ENCODE measurements at regions not wholly inside any gene's neighbourhood (a gene's known extent, or its start where the extent isn't known, plus 50 kb on each side); places are given as distances from the start of the nearest gene placed in this dataset.

DNA sequence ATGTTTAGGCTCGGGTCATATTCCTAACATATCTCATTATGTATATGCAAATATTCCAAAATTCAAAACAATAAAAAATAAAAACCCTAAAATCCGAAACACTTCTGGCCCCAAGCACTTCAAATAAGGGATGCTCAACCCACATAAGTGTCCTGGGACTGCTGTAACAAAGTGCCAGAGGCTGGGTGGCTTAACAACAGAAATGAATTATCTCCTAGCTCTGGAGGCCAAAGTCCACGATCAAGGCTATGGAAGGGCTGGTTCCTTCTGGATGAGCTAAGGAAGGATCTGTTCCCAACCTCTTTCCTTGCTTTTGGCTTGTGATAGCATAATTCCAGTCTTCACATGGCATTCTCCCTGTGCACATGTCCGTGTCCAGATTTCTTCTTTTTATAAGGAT, 181.6 kb upstream of the NFE2L3 start:
- Histone ChIP-seq H3K4me3 (ENCODE audit: low read length) (no peak overlapping the region), H3K27ac (ENCODE audit: low read length) (no peak overlapping the region), H3K27me3 (ENCODE audit: insufficient read depth, low read depth, low read length) (no peaks in the 10 kb centered on the region)

DNA sequence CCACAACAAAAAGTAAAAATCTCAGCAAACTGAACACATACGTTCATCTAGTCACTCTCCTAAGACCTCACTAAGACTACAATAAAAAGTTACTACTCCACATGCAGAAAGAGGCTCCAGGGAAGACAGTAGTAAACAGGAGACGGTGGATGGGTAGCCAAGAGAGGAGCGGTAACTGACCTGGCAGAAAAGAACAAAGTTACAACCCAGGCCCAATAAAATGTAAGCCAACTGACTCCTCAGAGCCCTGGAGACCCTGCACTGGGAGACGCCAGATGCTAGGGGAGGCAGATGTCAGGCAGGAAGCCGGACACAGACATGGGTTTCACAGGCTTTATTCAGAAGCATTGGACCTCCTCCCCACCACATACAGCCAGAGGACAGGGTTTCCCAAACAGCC, 181.1 kb upstream of the NFE2L3 start:
- Histone ChIP-seq H4K20me1 (ENCODE audit: insufficient read depth) (no peaks in the 10 kb centered on the region), H3K27ac (ENCODE audit: low read length) (no peak overlapping the region), H3K36me3 (ENCODE audit: insufficient read depth, low read length) (no peaks in the 10 kb centered on the region), H3K9me2 (ENCODE audit: insufficient read depth, low read length) (no peaks in the 10 kb centered on the region), H3K9me3 (ENCODE audit: low read length) (no peaks in the 10 kb centered on the region), H3K4me2 (ENCODE audit: low read length) (no peak overlapping the region), H3K9ac (ENCODE audit: low read length) (no peak overlapping the region), H3K79me2 (replicated peaks; ENCODE audit: insufficient read depth, low read length) (no peaks in the 10 kb centered on the region), H3F3A (ENCODE audit: insufficient read depth, low read length, poor library complexity, severe bottlenecking) (no peaks in the 10 kb centered on the region), H3K27me3 (ENCODE audit: insufficient read depth, low read depth, low read length) (no peaks in the 10 kb centered on the region), H3K4me3 (ENCODE audit: low read length) (no peak overlapping the region), H2AFZ (ENCODE audit: low read depth, low read length) (no peak overlapping the region)
- no peak for TF ChIP-seq SMC3 (conservative IDR thresholded peaks at IDR 0.05; ENCODE audit: poor library complexity)
- TF ChIP-seq EP300 (conservative IDR thresholded peaks at IDR 0.05; ENCODE audit: poor library complexity, severe bottlenecking) = no peak
- no peak for TF ChIP-seq EZH2 (IDR thresholded peaks at IDR 0.05; ENCODE audit: borderline replicate concordance, insufficient read depth, low read length, poor library complexity, severe bottlenecking)
- TF ChIP-seq MXI1 (conservative IDR thresholded peaks at IDR 0.05; ENCODE audit: poor library complexity, severe bottlenecking) = no peak
- TF ChIP-seq, protein P1, sequence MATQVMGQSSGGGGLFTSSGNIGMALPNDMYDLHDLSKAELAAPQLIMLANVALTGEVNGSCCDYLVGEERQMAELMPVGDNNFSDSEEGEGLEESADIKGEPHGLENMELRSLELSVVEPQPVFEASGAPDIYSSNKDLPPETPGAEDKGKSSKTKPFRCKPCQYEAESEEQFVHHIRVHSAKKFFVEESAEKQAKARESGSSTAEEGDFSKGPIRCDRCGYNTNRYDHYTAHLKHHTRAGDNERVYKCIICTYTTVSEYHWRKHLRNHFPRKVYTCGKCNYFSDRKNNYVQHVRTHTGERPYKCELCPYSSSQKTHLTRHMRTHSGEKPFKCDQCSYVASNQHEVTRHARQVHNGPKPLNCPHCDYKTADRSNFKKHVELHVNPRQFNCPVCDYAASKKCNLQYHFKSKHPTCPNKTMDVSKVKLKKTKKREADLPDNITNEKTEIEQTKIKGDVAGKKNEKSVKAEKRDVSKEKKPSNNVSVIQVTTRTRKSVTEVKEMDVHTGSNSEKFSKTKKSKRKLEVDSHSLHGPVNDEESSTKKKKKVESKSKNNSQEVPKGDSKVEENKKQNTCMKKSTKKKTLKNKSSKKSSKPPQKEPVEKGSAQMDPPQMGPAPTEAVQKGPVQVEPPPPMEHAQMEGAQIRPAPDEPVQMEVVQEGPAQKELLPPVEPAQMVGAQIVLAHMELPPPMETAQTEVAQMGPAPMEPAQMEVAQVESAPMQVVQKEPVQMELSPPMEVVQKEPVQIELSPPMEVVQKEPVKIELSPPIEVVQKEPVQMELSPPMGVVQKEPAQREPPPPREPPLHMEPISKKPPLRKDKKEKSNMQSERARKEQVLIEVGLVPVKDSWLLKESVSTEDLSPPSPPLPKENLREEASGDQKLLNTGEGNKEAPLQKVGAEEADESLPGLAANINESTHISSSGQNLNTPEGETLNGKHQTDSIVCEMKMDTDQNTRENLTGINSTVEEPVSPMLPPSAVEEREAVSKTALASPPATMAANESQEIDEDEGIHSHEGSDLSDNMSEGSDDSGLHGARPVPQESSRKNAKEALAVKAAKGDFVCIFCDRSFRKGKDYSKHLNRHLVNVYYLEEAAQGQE (IDR thresholded peaks at IDR 0.05; ENCODE audit: borderline replicate concordance) = no peak
- no peak for TF ChIP-seq TAF1 (IDR thresholded peaks at IDR 0.05; ENCODE audit: low read depth)
- TF ChIP-seq, protein P2, sequence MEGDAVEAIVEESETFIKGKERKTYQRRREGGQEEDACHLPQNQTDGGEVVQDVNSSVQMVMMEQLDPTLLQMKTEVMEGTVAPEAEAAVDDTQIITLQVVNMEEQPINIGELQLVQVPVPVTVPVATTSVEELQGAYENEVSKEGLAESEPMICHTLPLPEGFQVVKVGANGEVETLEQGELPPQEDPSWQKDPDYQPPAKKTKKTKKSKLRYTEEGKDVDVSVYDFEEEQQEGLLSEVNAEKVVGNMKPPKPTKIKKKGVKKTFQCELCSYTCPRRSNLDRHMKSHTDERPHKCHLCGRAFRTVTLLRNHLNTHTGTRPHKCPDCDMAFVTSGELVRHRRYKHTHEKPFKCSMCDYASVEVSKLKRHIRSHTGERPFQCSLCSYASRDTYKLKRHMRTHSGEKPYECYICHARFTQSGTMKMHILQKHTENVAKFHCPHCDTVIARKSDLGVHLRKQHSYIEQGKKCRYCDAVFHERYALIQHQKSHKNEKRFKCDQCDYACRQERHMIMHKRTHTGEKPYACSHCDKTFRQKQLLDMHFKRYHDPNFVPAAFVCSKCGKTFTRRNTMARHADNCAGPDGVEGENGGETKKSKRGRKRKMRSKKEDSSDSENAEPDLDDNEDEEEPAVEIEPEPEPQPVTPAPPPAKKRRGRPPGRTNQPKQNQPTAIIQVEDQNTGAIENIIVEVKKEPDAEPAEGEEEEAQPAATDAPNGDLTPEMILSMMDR (IDR thresholded peaks at IDR 0.05; ENCODE audit: poor library complexity, severe bottlenecking) = no peak

More for the DNA sequence above, 181.6 kb upstream of the NFE2L3 start:
- Histone ChIP-seq H4K20me1 (ENCODE audit: insufficient read depth) (no peaks in the 10 kb centered on the region), H3K36me3 (ENCODE audit: insufficient read depth, low read length) (no peaks in the 10 kb centered on the region), H3K9me3 (ENCODE audit: low read length) (no peaks in the 10 kb centered on the region), H3K9ac (ENCODE audit: low read length) (no peak overlapping the region), H2AFZ (ENCODE audit: low read depth, low read length) (no peak overlapping the region), H3K4me2 (ENCODE audit: low read length) (no peak overlapping the region), H3F3A (ENCODE audit: insufficient read depth, low read length, poor library complexity, severe bottlenecking) (no peaks in the 10 kb centered on the region), H3K79me2 (replicated peaks; ENCODE audit: insufficient read depth, low read length) (no peaks in the 10 kb centered on the region), H3K9me2 (ENCODE audit: insufficient read depth, low read length) (no peaks in the 10 kb centered on the region)
- no peak for TF ChIP-seq TAF1 (IDR thresholded peaks at IDR 0.05; ENCODE audit: low read depth)
- TF ChIP-seq MXI1 (conservative IDR thresholded peaks at IDR 0.05; ENCODE audit: poor library complexity, severe bottlenecking) = no peak

DNA sequence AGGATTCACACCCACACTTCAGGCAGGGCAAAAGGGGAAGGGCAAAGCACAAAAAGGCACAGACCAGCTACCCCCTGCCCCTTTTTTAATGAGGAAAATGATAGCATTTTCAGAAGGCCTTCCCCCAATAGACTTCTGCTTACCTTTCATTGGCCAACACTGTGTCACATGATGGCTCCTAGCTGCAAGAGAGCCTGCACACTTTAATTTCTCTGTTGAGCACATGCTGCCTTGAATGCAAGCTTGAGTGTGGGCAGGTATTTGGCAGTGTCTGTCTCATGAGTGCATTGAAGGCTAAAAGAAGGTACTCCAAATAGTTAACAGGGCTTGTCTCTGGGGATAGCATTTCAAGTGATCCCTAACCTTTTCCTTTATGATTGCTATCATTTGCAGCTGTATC, 175.4 kb upstream of the NFE2L3 start:
- no peak overlapping the region for H3K27ac ChIP-seq (ENCODE audit: low read length)
- H3K9me3 ChIP-seq (ENCODE audit: low read length) = no peaks in the 10 kb centered on the region
- H3K4me2 ChIP-seq (ENCODE audit: low read length) = no peak overlapping the region
- H3F3A ChIP-seq (ENCODE audit: insufficient read depth, low read length, poor library complexity, severe bottlenecking) = no peaks in the 10 kb centered on the region
- H3K79me2 ChIP-seq (replicated peaks; ENCODE audit: insufficient read depth, low read length) = no peaks in the 10 kb centered on the region
- TF ChIP-seq TAF1 (IDR thresholded peaks at IDR 0.05; ENCODE audit: low read depth) (no peak), POLR2AphosphoS5 (IDR thresholded peaks at IDR 0.05) (no peak), MXI1 (conservative IDR thresholded peaks at IDR 0.05; ENCODE audit: poor library complexity, severe bottlenecking) (no peak), EZH2 (IDR thresholded peaks at IDR 0.05; ENCODE audit: borderline replicate concordance, insufficient read depth, low read length, poor library complexity, severe bottlenecking) (no peak), EP300 (conservative IDR thresholded peaks at IDR 0.05; ENCODE audit: poor library complexity, severe bottlenecking) (no peak), RAD21 (conservative IDR thresholded peaks at IDR 0.05) (no peak), SMC3 (conservative IDR thresholded peaks at IDR 0.05; ENCODE audit: poor library complexity) (no peak)
- TF ChIP-seq, protein P2 (IDR thresholded peaks at IDR 0.05; ENCODE audit: poor library complexity, severe bottlenecking) = no peak
- TF ChIP-seq, protein P1 (IDR thresholded peaks at IDR 0.05; ENCODE audit: borderline replicate concordance) = no peak
- no peak overlapping the region for H2AFZ ChIP-seq (ENCODE audit: low read depth, low read length)
- H3K36me3 ChIP-seq (ENCODE audit: insufficient read depth, low read length) = no peaks in the 10 kb centered on the region
- no peaks in the 10 kb centered on the region for H4K20me1 ChIP-seq (ENCODE audit: insufficient read depth)
- H3K9me2 ChIP-seq (ENCODE audit: insufficient read depth, low read length) = no peaks in the 10 kb centered on the region
- H3K4me3 ChIP-seq (ENCODE audit: low read length) = no peak overlapping the region
- H3K27me3 ChIP-seq (ENCODE audit: insufficient read depth, low read depth, low read length) = no peaks in the 10 kb centered on the region
- no peak overlapping the region for H3K9ac ChIP-seq (ENCODE audit: low read length)

All from neural cell (in vitro differentiated cells).